CD4-positive, alpha-beta T cell (primary cell): ENCODE measurements at regions not wholly inside any gene's neighbourhood (a gene's known extent, or its start where the extent isn't known, plus 50 kb on each side); places are given as distances from the start of the nearest gene placed in this dataset.

ENCODE experiments used
- ATAC-seq: fragments of 200-7000 bp; cut with Tn5 transposase; one replicate; pipeline ENCODE4 v1.10.0; 2022; ENCODE audit warnings: mild to moderate bottlenecking; ENCODE audit not compliant: poor library complexity
- CTCF ChIA-PET: fragments of 350-600 bp; sonication (Branson Sonifier 250); formaldehyde crosslinking; loops from one replicate; lab custom pipeline; 2021; ENCODE audit warnings: antibody characterized with exemption, inconsistent platforms; lab: Charles Lee
- POLR2A ChIA-PET: fragments of 350-600 bp; sonication (Branson Sonifier 250); formaldehyde crosslinking; loops from one replicate; lab custom pipeline; 2021; ENCODE audit warnings: antibody characterized with exemption, inconsistent platforms; lab: Charles Lee
- DNase-seq, 14 experiments: peaks; one replicate each; pipeline ENCODE4 v3.0.0-alpha.2; 2013 to 2020; ENCODE audit warnings: mixed read lengths in 2 of 14
- H3K27ac ChIP-seq, 2 donors: one replicate each; pipeline versions ENCODE4 v1.5.1 to v1.7.0; 2013; ENCODE audit warnings: low read length in 2 of 2, low read depth in 1 of 2, mild to moderate bottlenecking in 1 of 2
- H3K27me3 ChIP-seq, 2 experiments: 1 replicate in 1 of 2; 2 replicates in 1 of 2; pipeline versions ENCODE4 v1.6.1 to v1.7.0; 2013; ENCODE audit warnings: low read length in 2 of 2, control low read depth in 1 of 2, mild to moderate bottlenecking in 1 of 2, moderate library complexity in 1 of 2; ENCODE audit not compliant: insufficient read depth in 2 of 2, control insufficient read depth in 1 of 2
- H3K36me3 ChIP-seq: one replicate; pipeline ENCODE4 v1.6.1; 2013; ENCODE audit warnings: low read length, control low read depth; ENCODE audit not compliant: insufficient read depth
- H3K4me1 ChIP-seq: one replicate; pipeline ENCODE4 v1.6.1; 2013; ENCODE audit warnings: low read length, control low read depth; ENCODE audit not compliant: insufficient read depth
- H3K4me3 ChIP-seq: one replicate; pipeline ENCODE4 v1.5.1; 2013; ENCODE audit warnings: mild to moderate bottlenecking, low read length, moderate library complexity
- H3K9me3 ChIP-seq, 2 experiments: 1 replicate in 1 of 2; 2 replicates in 1 of 2; pipeline versions ENCODE4 v1.6.1 to v1.7.0; 2013; ENCODE audit warnings: low read length in 2 of 2, mild to moderate bottlenecking in 2 of 2, control low read depth in 1 of 2, moderate library complexity in 1 of 2; ENCODE audit not compliant: control insufficient read depth in 1 of 2, insufficient read depth in 1 of 2
- H3K27ac Mint-ChIP-seq: one replicate; pipeline ENCODE4 v1.8.0; 2020; ENCODE audit warnings: mixed read lengths
- H3K27me3 Mint-ChIP-seq: one replicate; pipeline ENCODE4 v1.8.0; 2021; ENCODE audit warnings: mixed read lengths
- H3K36me3 Mint-ChIP-seq: one replicate; pipeline ENCODE4 v1.8.0; 2021; ENCODE audit warnings: low read depth, mixed read lengths
- H3K4me1 Mint-ChIP-seq: one replicate; pipeline ENCODE4 v1.8.0; 2021; ENCODE audit warnings: low read depth, mixed read lengths
- H3K4me3 Mint-ChIP-seq: one replicate; pipeline ENCODE4 v1.8.0; 2020; ENCODE audit warnings: mild to moderate bottlenecking, mixed read lengths
- H3K9me3 Mint-ChIP-seq: one replicate; pipeline ENCODE4 v1.8.0; 2020; ENCODE audit warnings: mixed read lengths
- CTCF ChIP-seq: fragments of 200-600 bp; IDR thresholded peaks from one replicate; pipeline ENCODE4 v1.8.0; 2022; ENCODE audit warnings: antibody characterized with exemption, mild to moderate bottlenecking
- intact Hi-C, 2 experiments: fragments of 100-400 bp; cut with DNase I in 1 of 2; cut with micrococcal nuclease in 1 of 2; formaldehyde crosslinking; loops; one replicate each; pipeline versions ENCODE4 v1.15.1 to v1.9.0; 2023 to 2025; cut with DNase I, micrococcal nuclease

GRCh38 chr3:25043177-25043576, 384.9 kb upstream of the RARB start:
- Mint-ChIP-seq H3K36me3 (no peaks in the 10 kb centered on the region), H3K27me3 (no peaks in the 10 kb centered on the region), H3K4me1 (no peaks in the 10 kb centered on the region), H3K27ac (no peak overlapping the region), H3K4me3 (no peak overlapping the region), H3K9me3 (peaks cover 3% of the 10 kb centered on the region)
- Histone ChIP-seq H3K4me3 (no peak overlapping the region), H3K4me1 (no peaks in the 10 kb centered on the region), H3K27ac (no peak overlapping the region), H3K9me3 (no peaks in the 10 kb centered on the region), H3K27me3 (no peaks in the 10 kb centered on the region), H3K36me3 (no peaks in the 10 kb centered on the region)
- TF ChIP-seq CTCF, result no peak
- ChIA-PET POLR2A (no interaction called here), CTCF (no interaction called here)
- DNase-seq (no peak), ATAC-seq (no peak)
- intact Hi-C loops, result no loop called here

GRCh38 chr3:25043749-25044148, 384.3 kb upstream of the RARB start:
- no peaks in the 10 kb centered on the region for H3K36me3 ChIP-seq
- H3K36me3 Mint-ChIP-seq, result no peaks in the 10 kb centered on the region
- H3K4me1 Mint-ChIP-seq, result no peaks in the 10 kb centered on the region
- TF ChIP-seq CTCF, result no peak
- ChIA-PET POLR2A (no interaction called here), CTCF (no interaction called here)
- DNase-seq (no peak), ATAC-seq (no peak)
- no peaks in the 10 kb centered on the region for H3K27me3 Mint-ChIP-seq
- H3K4me3 Mint-ChIP-seq, result no peak overlapping the region
- H3K27me3 ChIP-seq, result no peaks in the 10 kb centered on the region
- H3K9me3 Mint-ChIP-seq, result peaks cover 3% of the 10 kb centered on the region
- H3K27ac ChIP-seq, result no peak overlapping the region
- no peak overlapping the region for H3K4me3 ChIP-seq
- H3K9me3 ChIP-seq, result peaks cover 0 to 3% of the 10 kb centered on the region in 2 experiments
- intact Hi-C loops, result no loop called here
- no peaks in the 10 kb centered on the region for H3K4me1 ChIP-seq
- no peak overlapping the region for H3K27ac Mint-ChIP-seq

GRCh38 chr3:25044762-25045710, 383.0 kb upstream of the RARB start:
- no peak overlapping the region for H3K4me3 ChIP-seq
- TF ChIP-seq CTCF, result no peak
- ATAC-seq (no peak), DNase-seq (no peak)
- POLR2A ChIA-PET, result no interaction called here
- no peaks in the 10 kb centered on the region for H3K36me3 Mint-ChIP-seq
- no peaks in the 10 kb centered on the region for H3K27me3 Mint-ChIP-seq
- H3K27ac Mint-ChIP-seq, result no peak overlapping the region
- intact Hi-C loops, result no loop called here
- no peaks in the 10 kb centered on the region for H3K4me1 Mint-ChIP-seq
- no peaks in the 10 kb centered on the region for H3K4me1 ChIP-seq
- H3K27ac ChIP-seq, result no peak overlapping the region
- H3K9me3 ChIP-seq, result peaks cover 0 to 5% of the 10 kb centered on the region in 2 experiments
- H3K27me3 ChIP-seq, result no peaks in the 10 kb centered on the region
- no peaks in the 10 kb centered on the region for H3K36me3 ChIP-seq
- H3K4me3 Mint-ChIP-seq, result no peak overlapping the region
- CTCF ChIA-PET, result no interaction called here
- H3K9me3 Mint-ChIP-seq, result peaks cover 8% of the 10 kb centered on the region
